Middle frontal gyrus (tissue), 1 donor: ENCODE measurements at regions not wholly inside any gene's neighbourhood (a gene's known extent, or its start where the extent isn't known, plus 50 kb on each side); places are given as distances from the start of the nearest gene placed in this dataset.
"Not testable (repeated sequence)": the region's sequence is repeated elsewhere in the genome, so short reads cannot be mapped to it uniquely, and the experiment has no call there.

Experiments used
- DNase-seq: peaks from one replicate; pipeline ENCODE4 v3.0.0-alpha.2; 2015; ENCODE audit warnings: low spot score; ENCODE audit errors: extremely low spot score

DNA sequence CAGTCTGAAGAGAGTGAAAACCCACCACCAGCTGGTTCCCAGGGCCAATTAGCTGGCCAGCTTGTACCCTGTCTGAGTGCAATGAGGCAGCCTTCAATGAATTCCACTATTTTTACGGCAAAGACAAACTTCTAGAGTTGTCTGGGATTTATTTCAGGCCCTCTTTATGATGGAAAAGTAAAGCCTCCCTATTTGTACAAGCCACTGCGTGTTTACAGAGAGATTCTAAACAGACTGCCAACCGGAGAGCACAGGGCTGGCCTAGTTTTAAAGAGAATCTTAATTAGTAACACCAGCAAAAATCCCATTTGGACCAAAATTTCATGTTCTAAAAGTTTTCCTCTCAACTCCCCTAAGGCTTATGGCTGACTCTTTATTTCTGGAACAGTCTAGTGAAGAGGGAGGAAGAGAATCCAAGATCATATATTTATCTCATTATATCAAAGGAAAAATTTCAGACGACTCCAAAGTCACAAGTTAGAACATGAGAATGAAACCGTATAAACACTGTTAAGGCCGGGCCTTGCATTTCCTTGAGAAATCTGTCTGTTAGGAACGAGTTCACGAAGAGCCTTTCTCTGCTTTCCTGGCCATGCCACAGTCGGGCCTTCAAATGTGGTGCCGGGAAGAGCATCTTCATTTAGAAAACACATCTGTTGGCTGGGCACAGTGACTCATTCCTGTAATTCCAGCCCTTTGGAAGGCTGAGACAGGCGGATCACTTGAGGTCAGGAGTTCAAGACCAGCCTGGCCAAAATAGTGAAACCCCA, 724.6 kb upstream of the NRP1 start:
- no peak for DNase-seq

DNA sequence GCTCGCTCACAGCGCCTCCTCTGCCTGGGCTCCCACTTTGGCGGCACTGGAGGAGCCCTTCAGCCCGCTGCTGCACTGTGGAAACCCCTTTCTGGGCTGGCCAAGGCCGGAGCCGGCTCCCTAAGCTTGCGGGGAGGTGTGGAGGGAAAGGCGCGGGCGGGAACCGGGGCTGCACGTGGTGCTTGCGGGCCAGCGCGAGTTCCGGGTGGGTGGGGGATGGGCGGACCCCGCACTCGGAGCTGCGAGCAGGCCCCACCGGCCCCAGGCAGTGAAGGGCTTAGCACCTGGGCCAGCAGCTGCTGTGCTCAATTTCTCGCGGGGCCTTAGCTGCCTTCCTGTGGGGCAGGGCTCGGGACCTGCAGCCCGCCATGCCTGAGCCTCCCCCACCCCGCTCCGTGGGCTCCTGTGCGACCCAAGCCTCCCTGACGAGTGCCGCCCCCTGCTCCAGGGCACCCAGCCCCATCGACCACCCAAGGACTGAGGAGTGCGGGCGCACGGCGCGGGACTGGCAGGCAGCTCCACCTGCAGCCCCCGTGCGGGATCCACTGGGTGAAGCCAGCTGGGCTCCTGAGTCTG, 721.0 kb upstream of the NRP1 start:
- not testable (repeated sequence) for DNase-seq

DNA sequence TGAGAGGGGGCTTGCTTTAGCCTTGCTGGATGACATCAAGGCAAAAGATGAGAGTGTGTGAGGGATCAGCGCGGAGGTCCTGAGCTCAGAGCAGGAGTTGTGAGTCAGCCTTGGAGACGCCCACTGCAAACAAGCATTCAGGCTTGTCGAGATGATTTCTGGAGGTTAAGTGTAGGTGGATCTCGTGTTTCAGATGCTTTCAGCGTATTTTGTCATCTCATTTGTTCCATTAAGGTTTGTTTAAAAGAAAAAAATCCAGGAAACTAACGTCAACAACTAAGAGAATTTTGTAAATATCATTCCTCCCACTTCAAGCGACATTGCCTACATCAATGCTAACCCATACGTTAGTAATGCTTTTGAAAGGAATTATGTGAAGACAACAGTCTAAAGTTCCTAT, 715.4 kb upstream of the NRP1 start:
- no peak for DNase-seq

DNA sequence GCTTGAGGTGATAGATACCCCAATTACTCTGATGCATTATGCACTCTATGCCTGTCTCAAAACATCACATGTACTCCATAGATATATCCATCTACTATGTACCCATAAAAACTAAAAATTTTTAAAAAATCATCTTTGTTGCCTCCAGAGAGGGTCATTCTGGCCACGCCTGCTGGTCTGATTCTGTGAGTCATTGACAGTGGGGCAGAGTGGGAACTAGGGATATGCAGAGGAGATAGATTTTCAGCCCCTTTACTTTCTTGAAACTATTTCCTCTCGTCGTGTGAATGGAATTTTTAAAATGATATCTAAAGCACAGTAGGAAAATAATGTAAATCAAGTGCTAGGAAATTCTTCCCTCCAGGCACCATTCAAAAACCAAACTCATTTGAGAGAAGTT, 715.0 kb upstream of the NRP1 start:
- DNase-seq = no peak

DNA sequence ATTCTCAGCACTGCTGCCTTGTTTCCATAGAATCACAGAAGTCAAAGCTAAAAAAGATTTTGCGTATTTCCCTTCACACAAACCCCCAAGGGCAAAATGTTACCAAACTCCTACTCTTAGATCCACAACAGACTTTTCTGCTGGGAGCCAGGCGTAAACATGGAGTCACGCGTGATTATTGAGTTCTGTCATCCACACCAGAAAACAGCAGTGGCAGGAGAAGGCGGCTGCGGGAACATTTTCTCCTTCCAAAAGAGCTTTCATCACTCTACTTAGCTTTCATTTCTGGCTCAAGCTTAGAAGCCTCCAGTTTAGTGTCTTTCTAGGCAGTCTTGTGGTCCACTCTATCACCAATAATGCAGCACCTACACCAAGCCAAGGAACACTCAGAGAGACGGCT, 712.9 kb upstream of the NRP1 start:
- no peak for DNase-seq

DNA sequence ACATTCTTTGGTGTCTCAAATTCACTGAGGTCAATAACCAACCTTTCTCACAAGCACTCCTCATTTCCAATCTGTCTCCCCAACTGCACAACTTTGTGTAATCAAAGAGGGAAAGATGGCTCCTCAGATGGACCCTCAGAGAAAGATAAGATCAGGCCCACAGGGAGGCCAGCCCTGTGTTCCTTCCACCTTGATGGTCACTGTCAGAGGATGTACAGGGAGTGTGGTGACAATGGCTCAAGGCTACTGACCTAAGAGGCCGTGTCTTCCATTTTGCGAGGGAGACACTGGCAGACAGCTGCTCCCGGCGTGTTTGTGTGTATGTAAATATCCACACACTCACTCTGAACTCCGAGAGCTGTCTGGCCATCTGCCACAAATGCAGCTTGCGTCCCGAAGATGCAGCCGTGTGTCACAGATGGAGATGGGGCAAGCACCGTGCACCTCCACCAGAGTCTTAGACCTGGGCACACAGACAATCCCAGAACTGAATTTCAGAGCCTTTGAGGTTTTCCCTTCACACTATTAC, 712.1 kb upstream of the NRP1 start:
- no peak for DNase-seq

DNA sequence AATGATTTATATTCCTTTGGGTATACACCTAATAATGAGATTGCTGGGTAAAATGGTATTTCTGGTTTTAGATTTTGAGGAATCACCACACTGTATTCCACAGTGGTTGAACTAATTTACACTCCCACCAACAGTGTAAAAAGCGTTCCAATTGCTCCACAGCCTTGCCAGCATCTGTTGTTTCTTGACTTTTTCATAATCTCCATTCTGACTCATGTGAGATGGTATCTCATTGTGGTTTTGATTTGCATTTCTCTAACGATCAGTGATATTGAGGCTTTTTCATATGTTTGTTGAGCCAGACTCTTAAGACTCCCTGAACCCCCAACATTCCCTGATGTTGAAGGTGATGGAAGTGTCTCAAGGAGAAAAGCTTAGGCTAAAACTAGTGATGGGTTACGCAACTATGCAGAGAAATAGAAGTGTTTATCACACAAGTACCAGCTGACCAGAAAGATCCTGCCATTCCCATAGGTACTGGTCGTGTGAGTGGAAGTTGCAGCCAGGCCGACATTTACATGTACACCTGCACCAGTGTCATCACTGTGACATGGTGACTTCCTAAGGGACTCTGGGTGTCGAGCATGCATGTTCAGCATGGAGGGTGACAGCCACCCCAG, 711.2 kb upstream of the NRP1 start:
- DNase-seq = no peak

DNA sequence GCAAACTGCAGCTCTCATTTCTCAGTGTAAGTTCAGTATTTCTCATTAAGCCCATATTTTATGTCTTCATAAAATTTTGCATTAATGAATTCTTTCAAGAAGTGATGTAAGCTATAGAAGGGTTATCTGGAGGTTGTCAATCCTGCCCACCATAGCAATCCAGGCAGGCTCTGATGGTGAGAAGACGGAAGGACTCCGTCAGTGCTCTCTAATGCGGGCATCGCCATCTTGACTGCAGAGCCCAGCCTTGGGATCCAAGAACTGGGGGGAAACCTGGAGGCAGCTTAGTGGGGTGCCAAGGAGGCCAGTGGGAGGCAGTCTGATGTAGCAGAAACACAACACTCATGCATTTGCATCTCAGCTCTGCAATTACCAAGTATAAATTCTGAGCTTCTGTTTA, 707.4 kb upstream of the NRP1 start:
- no peak for DNase-seq

DNA sequence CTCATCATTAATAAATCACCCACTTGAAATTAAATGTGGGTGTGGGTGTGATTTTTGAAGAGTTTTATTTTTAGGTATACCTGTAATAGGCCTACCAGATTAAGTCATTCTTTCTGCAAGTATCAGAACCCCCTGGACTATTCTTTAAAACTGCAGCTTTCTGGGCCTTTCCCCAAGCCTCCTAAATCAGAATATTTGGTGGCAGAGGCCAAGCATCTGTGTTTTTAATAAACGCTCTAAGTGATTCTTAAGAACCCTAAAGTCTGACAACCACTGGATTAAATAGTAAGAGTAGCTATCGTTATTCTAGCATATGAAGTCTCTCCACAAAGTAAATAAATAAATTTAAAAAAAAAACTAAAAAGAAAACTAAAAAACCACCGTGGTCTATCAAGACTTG, 703.0 kb upstream of the NRP1 start:
- no peak for DNase-seq

DNA sequence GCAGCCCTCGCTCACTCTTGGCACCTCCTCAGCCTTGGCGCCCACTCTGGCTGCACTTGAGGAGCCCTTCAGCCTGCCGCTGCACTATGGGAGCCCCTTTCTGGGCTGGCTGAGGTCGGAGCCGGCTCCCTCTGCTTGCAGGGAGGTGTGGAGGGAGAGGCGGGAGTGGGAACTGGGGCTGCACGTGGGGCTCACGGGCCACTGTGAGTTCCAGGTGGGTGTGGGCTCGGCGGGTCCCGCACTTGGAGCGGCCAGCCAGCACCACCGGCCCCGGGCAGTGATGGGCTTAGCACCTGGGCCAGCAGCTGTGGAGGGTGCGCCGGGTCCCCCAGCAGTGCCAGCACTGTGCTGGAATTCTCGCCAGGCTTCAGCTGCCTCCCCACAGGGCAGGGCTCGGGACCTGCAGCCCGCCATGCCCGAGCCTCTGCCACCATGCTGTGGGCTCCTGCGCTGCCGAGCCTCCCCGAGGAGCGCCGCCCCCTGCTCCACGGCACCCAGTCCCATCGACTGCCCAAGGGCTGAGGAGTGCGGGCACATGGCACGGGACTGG, 700.8 kb upstream of the NRP1 start:
- not testable (repeated sequence) for DNase-seq

DNA sequence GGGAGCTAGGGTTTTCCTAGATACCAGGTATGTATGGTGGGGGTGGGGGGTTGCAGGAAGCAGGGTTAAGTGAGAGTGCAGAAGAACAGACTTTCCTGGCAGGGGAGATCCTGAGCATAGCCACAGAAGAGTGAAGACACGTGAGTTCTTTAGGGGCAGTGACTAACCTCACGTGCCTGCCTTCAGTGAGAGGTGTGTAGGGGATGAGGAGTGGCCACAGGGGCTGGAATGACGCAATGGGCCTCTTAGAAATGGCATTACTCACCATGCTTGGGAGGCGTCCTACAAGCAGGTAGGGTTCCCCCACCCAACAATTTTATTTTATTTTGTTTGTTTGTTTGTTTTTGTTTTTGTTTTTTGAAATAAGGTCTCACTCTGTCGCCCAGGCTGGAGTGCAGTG, 698.6 kb upstream of the NRP1 start:
- no peak for DNase-seq

DNA sequence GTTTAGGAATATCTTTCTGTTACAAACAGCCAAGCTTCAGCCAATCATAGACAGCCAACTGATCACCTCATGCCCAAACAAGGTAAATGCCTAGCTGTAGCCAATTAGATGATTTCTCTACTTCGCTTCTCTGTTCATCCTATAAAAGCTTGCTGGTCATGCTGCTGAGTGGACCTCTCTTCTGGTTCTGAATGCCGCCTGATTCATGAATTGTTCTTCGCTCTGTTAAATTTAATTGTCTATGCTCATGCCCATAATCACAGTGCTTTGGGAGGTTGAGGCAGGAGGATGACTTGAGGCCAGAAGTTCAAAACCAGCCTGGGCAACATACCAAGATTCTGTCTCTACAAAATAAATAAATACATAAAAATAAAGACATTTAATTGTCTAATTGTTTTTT, 698.1 kb upstream of the NRP1 start:
- DNase-seq = no peak

DNA sequence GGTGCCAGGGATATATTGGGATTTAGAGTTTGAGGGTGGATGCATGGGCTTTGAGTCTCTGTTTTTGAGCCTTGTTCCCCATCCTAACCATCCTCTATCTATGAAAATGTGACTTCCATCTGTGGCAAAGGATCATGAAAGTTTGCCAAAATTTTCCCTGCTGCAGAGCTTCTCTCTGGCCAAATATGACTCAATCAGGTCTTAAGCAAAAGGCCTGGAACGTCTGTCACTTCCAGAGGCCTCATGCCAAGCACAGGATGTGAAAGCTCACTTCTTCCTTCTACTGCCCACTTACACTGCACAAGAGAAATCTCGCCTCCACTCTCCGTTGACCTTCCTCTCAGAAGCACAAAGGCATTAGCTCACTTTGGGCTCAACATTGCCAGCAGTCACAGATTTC, 696.9 kb upstream of the NRP1 start:
- no peak for DNase-seq

DNA sequence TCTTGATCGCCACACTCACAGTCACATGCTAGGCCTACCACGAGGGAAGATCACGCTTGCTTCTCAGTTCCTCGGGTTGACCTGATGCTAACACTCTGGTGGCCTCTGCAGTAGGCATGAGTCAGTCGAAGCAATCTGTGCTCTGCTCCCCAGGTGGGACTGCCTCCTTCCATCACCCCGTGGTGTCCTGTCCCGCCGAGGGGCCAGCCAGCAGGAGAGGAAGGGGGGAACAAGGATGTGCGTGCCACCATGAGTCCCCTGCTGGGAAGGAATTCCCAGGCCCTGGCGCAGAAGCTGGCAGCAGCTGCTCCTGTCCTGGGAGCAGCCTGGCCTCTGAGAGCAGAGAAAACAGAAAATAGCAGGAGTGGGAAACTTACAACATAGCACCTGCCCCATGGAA, 695.0 kb upstream of the NRP1 start:
- DNase-seq = no peak

DNA sequence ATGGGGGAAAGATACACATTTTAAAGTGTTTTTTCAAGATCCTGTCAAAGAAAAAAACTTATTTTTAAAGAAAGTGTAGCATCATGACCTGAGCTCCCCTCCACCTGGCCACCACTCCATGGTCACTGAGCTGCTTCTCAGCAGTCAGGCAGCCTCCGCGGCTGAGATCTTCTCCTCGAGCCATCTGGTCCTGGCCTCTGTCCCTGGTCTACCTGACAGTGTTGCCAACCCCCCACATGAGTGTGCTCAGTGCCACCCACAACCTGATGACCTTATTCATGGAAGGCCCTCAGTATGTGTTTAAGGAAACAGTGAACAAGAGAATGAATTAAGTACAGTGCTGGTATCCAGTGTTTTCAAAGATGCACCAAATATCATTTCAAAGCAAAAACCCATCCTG, 694.5 kb upstream of the NRP1 start:
- DNase-seq = no peak

DNA sequence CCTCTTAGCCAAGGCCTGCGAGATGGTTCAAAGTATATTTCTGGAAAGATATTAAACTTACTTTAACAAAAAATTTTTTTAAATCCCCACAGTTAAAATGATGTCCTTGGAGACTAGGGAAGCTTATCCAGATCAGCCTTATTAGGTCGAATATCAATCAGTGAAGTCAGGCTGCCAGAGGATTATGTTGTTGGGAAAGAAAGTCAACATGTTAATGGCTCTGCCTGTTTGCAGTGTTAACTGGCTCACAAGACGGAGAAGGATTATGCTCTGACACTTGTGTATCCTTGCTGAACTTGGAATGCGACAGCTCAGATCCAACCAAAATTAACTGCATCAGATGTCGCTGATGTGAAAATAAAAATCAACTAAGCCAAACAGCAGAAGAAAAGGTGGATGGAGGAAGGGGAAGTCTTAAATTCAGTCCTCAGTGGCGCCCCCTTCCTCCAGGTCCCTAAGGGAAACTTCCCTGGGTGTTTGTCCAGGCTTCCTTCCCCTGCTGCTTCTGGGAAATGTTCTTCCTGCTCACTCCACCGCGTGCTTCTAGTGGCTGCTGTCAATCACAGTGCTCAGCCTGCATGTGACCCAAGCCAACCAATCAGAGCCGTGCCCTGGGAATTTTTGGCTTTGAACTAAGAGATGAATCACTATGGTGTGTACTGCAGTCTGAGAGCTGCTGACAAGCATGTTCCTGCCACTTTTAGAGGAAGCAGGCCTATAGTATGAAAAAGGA, 690.4 kb upstream of the NRP1 start:
- DNase-seq = no peak

DNA sequence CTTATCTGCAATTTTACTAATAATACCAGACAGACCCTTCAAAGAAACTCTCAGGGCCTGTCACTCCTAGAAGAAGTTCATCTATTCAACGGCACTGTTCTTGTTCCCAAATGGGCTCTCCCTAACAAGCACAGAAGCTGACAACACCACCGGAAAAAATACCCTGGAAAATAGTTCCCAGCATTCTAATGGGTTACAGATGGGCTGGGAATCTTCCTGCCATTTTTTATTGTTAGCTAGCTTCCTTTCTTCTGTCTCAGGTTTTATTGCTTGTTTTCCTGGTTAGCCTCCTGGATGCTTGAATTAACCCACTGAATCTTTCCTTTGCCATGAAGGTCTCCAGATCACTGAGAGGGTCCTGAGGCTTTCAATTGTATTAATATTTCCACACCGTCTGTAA, 689.8 kb upstream of the NRP1 start:
- no peak for DNase-seq

DNA sequence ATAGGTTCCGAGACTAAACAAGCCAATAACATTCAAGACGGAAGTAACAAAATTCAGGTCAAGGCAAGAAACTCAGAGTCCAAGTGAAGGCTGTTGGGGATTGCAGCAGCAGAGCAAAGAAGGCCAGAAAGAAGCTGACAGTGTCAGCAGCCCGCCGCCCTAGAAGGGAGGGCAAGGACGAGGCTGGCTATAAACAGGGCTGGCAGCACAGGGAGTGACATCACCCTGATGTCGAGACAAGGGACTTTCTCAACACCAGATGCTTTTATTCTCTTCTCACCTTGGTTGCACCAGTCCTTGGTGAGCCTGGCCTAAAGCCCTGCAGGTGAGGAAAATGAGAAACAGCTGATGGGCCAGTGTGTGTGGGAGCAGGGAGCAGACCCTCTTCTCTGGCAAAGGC, 687.7 kb upstream of the NRP1 start:
- no peak for DNase-seq

DNA sequence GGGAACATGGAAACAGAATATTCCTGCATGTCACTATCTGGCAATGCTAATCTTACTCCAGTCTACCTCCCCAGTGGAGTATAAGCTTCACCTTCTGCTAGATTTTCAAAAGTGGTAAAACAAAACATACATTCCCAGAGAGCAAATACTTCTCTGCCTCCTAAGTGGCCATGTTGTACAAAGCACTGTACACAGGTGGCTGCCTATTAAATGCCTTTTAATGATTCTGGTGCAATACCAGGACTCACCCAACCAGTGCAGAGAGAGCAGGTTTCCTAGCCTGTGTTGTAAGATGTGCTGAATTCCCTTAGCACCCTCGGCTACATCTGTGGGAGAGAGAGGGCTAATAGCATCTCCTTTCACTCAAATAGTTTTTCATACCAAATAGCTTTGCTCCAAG, 684.3 kb upstream of the NRP1 start:
- no peak for DNase-seq

DNA sequence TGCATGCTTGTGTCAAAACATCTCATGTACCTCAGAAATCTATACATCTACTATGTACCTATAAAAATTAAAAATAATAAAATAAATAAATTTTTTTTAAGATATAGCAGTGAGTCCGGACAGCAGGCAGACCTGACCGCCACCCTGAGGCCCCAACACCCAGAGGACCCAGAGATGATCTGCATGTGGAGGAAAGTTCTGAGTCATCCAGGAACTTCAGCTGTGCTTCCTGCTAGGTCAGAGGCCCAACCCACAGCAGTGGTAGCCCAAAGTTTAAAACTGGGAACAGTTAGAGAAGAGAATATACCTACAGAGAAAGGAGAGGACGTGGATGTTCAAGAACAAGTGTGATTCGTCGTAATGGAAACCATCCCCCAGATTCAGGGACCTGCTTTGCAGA, 683.7 kb upstream of the NRP1 start:
- no peak for DNase-seq

DNA sequence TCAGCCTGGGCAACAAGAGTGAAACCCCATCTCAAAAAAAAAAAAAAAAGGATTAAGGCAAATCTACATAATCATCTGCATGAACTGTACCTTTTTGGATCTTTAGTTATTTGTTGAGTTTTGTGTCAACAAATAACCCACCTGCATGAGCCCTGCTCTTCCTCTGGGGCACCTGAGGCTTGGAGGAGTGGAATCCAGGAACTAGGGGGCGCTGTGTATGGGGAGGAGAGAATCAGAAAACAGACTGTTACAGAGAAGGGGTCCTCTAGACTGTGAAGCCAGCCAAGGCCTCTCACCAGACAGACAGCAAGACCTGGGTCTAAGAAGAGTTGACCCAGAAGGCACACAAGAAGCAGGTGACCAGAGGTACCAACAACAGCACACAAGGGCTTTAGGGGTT, 682.8 kb upstream of the NRP1 start:
- no peak for DNase-seq

DNA sequence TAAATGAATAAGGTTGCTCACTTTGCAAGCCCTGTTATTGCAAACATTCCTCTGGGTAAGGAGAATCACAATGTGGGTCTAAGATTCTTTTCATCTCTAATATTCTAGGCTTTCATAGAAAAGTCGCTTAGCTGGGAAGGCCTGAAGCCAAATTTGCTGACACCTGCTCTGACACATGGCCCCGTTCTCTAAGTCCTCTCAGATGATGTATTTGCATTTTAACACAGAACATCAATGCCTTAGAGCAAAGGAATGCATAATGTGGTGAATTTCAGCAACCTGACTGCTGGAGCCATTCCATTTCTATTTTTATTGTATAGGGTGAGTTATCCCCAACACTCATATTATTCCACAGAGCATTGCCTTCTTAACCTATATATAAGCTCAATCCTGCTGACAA, 682.1 kb upstream of the NRP1 start:
- DNase-seq = no peak
